D721Med (cell line): ENCODE measurements at regions not wholly inside any gene's neighbourhood (a gene's known extent, or its start where the extent isn't known, plus 50 kb on each side); places are given as distances from the start of the nearest gene placed in this dataset.
"Not testable (repeated sequence)": the region's sequence is repeated elsewhere in the genome, so short reads cannot be mapped to it uniquely, and the experiment has no call there.

Experiments used
- DNase-seq: peaks from one replicate; pipeline ENCODE4 v3.0.0; 2011; ENCODE audit warnings: low spot score; ENCODE audit not compliant: insufficient read length
- FAIRE-seq: peaks from 2 replicates; lab custom pipeline; 2011; peaks lifted over from hg19 to GRCh38; lab: Jason Lieb, UNC
- TF ChIP-seq, protein P1 (sequence below): IDR thresholded peaks from 2 replicates; pipeline ENCODE4 v1.5.1; 2012; ENCODE audit warnings: mild to moderate bottlenecking, control low read depth; ENCODE audit not compliant: insufficient read depth; ENCODE audit errors: missing control alignments

GRCh38 chr4:77236806-77237205 lies 79.8 kb downstream of the CCNG2 start:
- no peak for FAIRE-seq
- TF ChIP-seq, protein P1, sequence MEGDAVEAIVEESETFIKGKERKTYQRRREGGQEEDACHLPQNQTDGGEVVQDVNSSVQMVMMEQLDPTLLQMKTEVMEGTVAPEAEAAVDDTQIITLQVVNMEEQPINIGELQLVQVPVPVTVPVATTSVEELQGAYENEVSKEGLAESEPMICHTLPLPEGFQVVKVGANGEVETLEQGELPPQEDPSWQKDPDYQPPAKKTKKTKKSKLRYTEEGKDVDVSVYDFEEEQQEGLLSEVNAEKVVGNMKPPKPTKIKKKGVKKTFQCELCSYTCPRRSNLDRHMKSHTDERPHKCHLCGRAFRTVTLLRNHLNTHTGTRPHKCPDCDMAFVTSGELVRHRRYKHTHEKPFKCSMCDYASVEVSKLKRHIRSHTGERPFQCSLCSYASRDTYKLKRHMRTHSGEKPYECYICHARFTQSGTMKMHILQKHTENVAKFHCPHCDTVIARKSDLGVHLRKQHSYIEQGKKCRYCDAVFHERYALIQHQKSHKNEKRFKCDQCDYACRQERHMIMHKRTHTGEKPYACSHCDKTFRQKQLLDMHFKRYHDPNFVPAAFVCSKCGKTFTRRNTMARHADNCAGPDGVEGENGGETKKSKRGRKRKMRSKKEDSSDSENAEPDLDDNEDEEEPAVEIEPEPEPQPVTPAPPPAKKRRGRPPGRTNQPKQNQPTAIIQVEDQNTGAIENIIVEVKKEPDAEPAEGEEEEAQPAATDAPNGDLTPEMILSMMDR = no peak
- DNase-seq = no peak

- TF ChIP-seq, protein P1 = peak; percentile 71
- FAIRE-seq (no peak), DNase-seq (peak; percentile 46)
Measured at GRCh38 chr4:77240469-77241066, 83.6 kb downstream of the CCNG2 start.

DNA sequence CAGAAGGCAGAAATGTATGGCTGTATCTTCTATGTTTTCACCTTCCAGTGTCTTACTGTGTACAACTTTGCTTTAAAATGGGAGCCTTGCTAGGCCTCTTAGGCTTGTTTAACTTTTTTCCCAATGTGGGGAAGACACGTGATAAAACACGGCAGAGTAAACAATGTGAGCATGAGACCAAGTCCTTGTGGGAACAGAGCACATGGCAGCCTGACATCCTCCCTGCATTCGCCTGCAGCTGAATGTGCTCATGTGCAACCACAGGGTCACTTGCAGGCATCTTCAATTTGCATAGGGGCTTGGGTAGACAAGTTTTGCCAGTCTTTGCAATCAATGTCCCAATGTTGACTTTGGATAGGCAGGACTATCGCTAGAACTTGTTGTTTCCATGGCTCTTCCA lies 91.8 kb downstream of the CCNG2 start:
- no peak for FAIRE-seq
- no peak for DNase-seq
- TF ChIP-seq, protein P1 = no peak

DNA sequence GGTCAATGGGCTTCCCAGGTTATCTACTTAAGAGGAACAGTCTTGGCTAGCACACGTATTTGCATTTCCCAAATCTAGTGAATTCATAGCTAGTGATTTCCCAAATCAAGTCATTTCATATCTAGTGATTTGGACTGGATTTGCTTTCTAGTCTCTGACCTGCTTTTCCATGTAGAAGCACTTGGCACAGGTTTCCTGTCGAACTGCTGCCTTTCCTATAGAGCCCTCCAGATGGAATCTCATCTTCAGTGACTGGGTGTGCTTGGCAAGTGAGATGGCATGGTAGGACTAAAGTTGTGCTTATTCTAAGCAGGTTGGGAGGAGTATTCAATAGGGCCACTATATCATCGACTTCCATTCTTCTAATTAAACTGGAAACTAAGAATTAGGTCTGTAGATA lies 94.7 kb downstream of the CCNG2 start:
- no peak for DNase-seq
- TF ChIP-seq, protein P1 = no peak
- no peak for FAIRE-seq

- DNase-seq (no peak), FAIRE-seq (no peak)
- TF ChIP-seq, protein P1 = no peak
Measured at GRCh38 chr4:77263247-77263646, 106.2 kb downstream of the CCNG2 start.

GRCh38 chr4:77263976-77264375 lies 107.0 kb downstream of the CCNG2 start:
- not testable (repeated sequence) for FAIRE-seq, DNase-seq

GRCh38 chr4:77264826-77265225 lies 107.8 kb downstream of the CCNG2 start:
- TF ChIP-seq, protein P1 = no peak
- DNase-seq (no peak), FAIRE-seq (no peak)
